Suppressor macrophage (primary cell): ENCODE measurements at regions not wholly inside any gene's neighbourhood (a gene's known extent, or its start where the extent isn't known, plus 50 kb on each side); places are given as distances from the start of the nearest gene placed in this dataset.
"Not testable (repeated sequence)": the region's sequence is repeated elsewhere in the genome, so short reads cannot be mapped to it uniquely, and the experiment has no call there.

Experiments
- DNase-seq, 4 experiments: peaks; one replicate each; pipeline ENCODE4 v3.0.0-alpha.2; 2020 to 2022

- no peak for DNase-seq
Observed at GRCh38 chr14:34088914-34089313, 138.0 kb upstream of the EGLN3 start.

GRCh38 chr14:34087571-34087970 lies 136.7 kb upstream of the EGLN3 start:
- DNase-seq, result no peak

- no peak for DNase-seq
Observed at GRCh38 chr14:34086223-34086757, 135.4 kb upstream of the EGLN3 start.

- no peak for DNase-seq
Observed at GRCh38 chr14:34085695-34086094, 134.8 kb upstream of the EGLN3 start.

- no peak for DNase-seq
Observed at GRCh38 chr14:34081576-34082136, 130.8 kb upstream of the EGLN3 start.

GRCh38 chr14:34081101-34081575 lies 130.3 kb upstream of the EGLN3 start:
- DNase-seq, result no peak

- not testable (repeated sequence) for DNase-seq
Observed at GRCh38 chr14:34079643-34080042, 128.8 kb upstream of the EGLN3 start.

GRCh38 chr14:34078117-34078743 lies 127.4 kb upstream of the EGLN3 start:
- DNase-seq, result peak; percentile 77 to 89 (median 84)

- DNase-seq, result no peak
Observed at GRCh38 chr14:34075826-34076225, 125.0 kb upstream of the EGLN3 start.

- DNase-seq, result peak; percentile 74 to 92 (median 79)
Observed at GRCh38 chr14:34075042-34075744, 124.3 kb upstream of the EGLN3 start.

GRCh38 chr14:34072921-34073320 lies 122.0 kb upstream of the EGLN3 start:
- DNase-seq, result peak in 1 of 4 experiments; percentile 45

- DNase-seq, result no peak
Observed at GRCh38 chr14:34072401-34072800, 121.5 kb upstream of the EGLN3 start.

GRCh38 chr14:34070917-34071407 lies 120.1 kb upstream of the EGLN3 start:
- DNase-seq, result no peak

GRCh38 chr14:34069854-34070582 lies 119.1 kb upstream of the EGLN3 start:
- no peak for DNase-seq

GRCh38 chr14:34067587-34067986 lies 116.7 kb upstream of the EGLN3 start:
- no peak for DNase-seq

- no peak for DNase-seq
Observed at GRCh38 chr14:34065690-34066391, 115.0 kb upstream of the EGLN3 start.

- no peak for DNase-seq
Observed at GRCh38 chr14:34065236-34065635, 114.4 kb upstream of the EGLN3 start.

GRCh38 chr14:34064349-34064748 lies 113.5 kb upstream of the EGLN3 start:
- no peak for DNase-seq

- DNase-seq, result no peak
Observed at GRCh38 chr14:34063470-34064164, 112.7 kb upstream of the EGLN3 start.

- DNase-seq, result no peak
Observed at GRCh38 chr14:34063042-34063441, 112.2 kb upstream of the EGLN3 start.

- DNase-seq, result no peak
Observed at GRCh38 chr14:34062353-34062973, 111.6 kb upstream of the EGLN3 start.
